GM23338 (cell line): ENCODE measurements at regions not wholly inside any gene's neighbourhood (a gene's known extent, or its start where the extent isn't known, plus 50 kb on each side); places are given as distances from the start of the nearest gene placed in this dataset.

Experiments used
- CREB1 ChIP-seq: fragments of 250-450 bp; sonication (Bioruptor Pico); IDR thresholded peaks from 2 replicates; pipeline ENCODE4 v1.5.0; 2020; ENCODE audit warnings: low read depth, mild to moderate bottlenecking, moderate library complexity
- CTCF ChIP-seq, 2 experiments: fragments of 200-600 bp in 1 of 2; sonication (generic) in 1 of 2; conservative IDR thresholded peaks; 2 replicates each; pipeline versions ENCODE4 v1.5.1 to v1.6.1; 2016 to 2017; ENCODE audit warnings: antibody characterized with exemption in 2 of 2, low read depth in 2 of 2, mild to moderate bottlenecking in 2 of 2, moderate library complexity in 1 of 2
- ETS1 ChIP-seq: IDR thresholded peaks from 2 replicates; pipeline ENCODE4 v1.6.1; 2016; ENCODE audit warnings: antibody characterized with exemption
- EZH2 ChIP-seq: fragments of 200-600 bp; sonication (generic); IDR thresholded peaks from one replicate; pipeline ENCODE4 v1.8.0; 2017; ENCODE audit warnings: antibody characterized with exemption, mild to moderate bottlenecking, low read depth; ENCODE audit not compliant: unreplicated experiment
- EZH2phosphoT487 ChIP-seq: fragments of 200-600 bp; sonication (generic); IDR thresholded peaks from one replicate; pipeline ENCODE4 v1.8.1; 2018; ENCODE audit warnings: antibody characterized with exemption; ENCODE audit not compliant: unreplicated experiment
- JUNB ChIP-seq: IDR thresholded peaks from one replicate; pipeline ENCODE4 v1.6.1; 2016; ENCODE audit warnings: antibody characterized with exemption; ENCODE audit not compliant: unreplicated experiment
- NANOG ChIP-seq: IDR thresholded peaks from 2 replicates; pipeline ENCODE4 v1.6.1; 2016; ENCODE audit warnings: antibody characterized with exemption, borderline replicate concordance
- POLR2AphosphoS5 ChIP-seq: IDR thresholded peaks from 2 replicates; pipeline ENCODE4 v1.6.1; 2016; ENCODE audit warnings: antibody characterized with exemption, low read depth
- TF ChIP-seq, protein P1 (sequence below): IDR thresholded peaks from one replicate; pipeline ENCODE4 v1.6.1; 2018; ENCODE audit warnings: antibody characterized with exemption; ENCODE audit not compliant: unreplicated experiment

DNA sequence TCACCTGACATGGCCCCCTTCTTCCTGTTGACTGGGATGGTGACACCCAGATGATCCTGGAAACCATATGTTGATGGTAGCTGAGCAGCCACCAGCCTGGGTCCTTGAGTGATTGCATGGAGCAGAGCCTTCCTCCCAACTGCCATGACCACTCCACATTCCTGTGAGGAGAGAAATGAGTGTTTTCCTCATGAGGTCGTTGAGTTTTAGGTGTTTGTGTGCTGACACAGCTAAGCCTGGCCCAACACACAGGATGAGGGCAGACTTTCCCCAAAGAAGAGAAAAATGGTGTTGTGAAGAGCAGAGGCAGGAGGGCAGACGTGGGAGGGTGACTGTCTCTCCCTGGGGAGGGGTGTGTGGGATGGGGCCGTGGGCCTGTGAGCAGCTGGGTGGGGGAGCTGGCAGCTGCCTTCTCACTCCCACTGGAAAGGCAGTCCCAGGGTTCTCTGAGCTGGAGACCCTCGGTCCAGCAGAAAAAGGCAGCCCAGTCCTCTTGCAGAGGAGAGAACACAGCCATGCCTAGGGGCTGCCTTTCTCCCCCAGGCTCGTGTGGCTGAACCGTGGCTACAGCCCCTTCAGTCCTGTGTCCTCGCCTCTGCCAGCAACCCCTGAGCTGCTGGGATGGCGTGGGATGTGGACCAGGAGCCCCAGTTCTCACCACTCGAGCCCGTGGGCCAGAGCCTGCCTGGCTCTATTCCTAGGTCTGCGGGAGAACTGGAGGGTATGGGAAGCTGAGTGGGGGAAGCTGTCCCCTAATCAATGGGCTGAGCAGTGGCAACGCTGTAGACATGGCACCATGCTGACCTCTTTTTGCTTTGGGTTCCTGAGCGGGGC is 257.0 kb downstream of the ADGRD1 start:
- no peak for TF ChIP-seq CTCF (conservative IDR thresholded peaks at IDR 0.05; ENCODE audit: low read depth in 2 of 2)
- TF ChIP-seq CREB1 (CRISPR knock-in tag), result no peak
- no peak for TF ChIP-seq POLR2AphosphoS5
- no peak for TF ChIP-seq EZH2
- TF ChIP-seq EZH2phosphoT487, result no peak
- TF ChIP-seq, protein P1, sequence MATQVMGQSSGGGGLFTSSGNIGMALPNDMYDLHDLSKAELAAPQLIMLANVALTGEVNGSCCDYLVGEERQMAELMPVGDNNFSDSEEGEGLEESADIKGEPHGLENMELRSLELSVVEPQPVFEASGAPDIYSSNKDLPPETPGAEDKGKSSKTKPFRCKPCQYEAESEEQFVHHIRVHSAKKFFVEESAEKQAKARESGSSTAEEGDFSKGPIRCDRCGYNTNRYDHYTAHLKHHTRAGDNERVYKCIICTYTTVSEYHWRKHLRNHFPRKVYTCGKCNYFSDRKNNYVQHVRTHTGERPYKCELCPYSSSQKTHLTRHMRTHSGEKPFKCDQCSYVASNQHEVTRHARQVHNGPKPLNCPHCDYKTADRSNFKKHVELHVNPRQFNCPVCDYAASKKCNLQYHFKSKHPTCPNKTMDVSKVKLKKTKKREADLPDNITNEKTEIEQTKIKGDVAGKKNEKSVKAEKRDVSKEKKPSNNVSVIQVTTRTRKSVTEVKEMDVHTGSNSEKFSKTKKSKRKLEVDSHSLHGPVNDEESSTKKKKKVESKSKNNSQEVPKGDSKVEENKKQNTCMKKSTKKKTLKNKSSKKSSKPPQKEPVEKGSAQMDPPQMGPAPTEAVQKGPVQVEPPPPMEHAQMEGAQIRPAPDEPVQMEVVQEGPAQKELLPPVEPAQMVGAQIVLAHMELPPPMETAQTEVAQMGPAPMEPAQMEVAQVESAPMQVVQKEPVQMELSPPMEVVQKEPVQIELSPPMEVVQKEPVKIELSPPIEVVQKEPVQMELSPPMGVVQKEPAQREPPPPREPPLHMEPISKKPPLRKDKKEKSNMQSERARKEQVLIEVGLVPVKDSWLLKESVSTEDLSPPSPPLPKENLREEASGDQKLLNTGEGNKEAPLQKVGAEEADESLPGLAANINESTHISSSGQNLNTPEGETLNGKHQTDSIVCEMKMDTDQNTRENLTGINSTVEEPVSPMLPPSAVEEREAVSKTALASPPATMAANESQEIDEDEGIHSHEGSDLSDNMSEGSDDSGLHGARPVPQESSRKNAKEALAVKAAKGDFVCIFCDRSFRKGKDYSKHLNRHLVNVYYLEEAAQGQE, result no peak
- no peak for TF ChIP-seq JUNB
- no peak for TF ChIP-seq NANOG
- TF ChIP-seq ETS1, result no peak
